Spleen (tissue), 11 donors: ENCODE measurements at regions not wholly inside any gene's neighbourhood (a gene's known extent, or its start where the extent isn't known, plus 50 kb on each side); places are given as distances from the start of the nearest gene placed in this dataset.
A peak's percentile ranks its signal among the peaks of the same experiment; 100 is the strongest.

Experiments
- DNase-seq: peaks from one replicate; pipeline ENCODE4 v3.0.0-alpha.2; 2020
- H3K27ac ChIP-seq, 8 donors: fragments of 200-600 bp; sonication (generic) in 7 of 8; 1 replicate in 4 of 8; 2 replicates in 4 of 8; pipeline versions ENCODE4 v1.5.0 to v1.8.0; 2016 to 2021; ENCODE audit warnings: inconsistent platforms in 4 of 8, mild to moderate bottlenecking in 4 of 8, moderate library complexity in 1 of 8
- H3K27me3 ChIP-seq, 7 donors: fragments of 200-600 bp; sonication (generic) in 6 of 7; replicated peaks in 1 of 7; 1 replicate in 4 of 7; 2 replicates in 3 of 7; pipeline versions ENCODE4 v1.5.0 to v1.8.0; 2016 to 2021; ENCODE audit warnings: inconsistent platforms in 3 of 7, mild to moderate bottlenecking in 1 of 7
- H3K36me3 ChIP-seq, 6 donors: fragments of 200-600 bp; sonication (generic) in 5 of 6; 1 replicate in 4 of 6; 2 replicates in 2 of 6; pipeline versions ENCODE4 v1.5.0 to v1.8.0; 2016 to 2021; ENCODE audit warnings: inconsistent platforms in 2 of 6
- H3K4me1 ChIP-seq, 6 donors: fragments of 200-600 bp; sonication (generic) in 5 of 6; 1 replicate in 3 of 6; 2 replicates in 3 of 6; pipeline versions ENCODE4 v1.5.0 to v1.8.0; 2016 to 2021; ENCODE audit warnings: inconsistent platforms in 3 of 6
- H3K4me3 ChIP-seq, 8 donors: fragments of 200-600 bp; sonication (generic) in 7 of 8; 1 replicate in 4 of 8; 2 replicates in 4 of 8; pipeline versions ENCODE4 v1.5.0 to v1.8.0; 2016 to 2021; ENCODE audit warnings: inconsistent platforms in 4 of 8, mild to moderate bottlenecking in 4 of 8, moderate library complexity in 2 of 8
- H3K9me3 ChIP-seq, 8 donors: fragments of 200-600 bp; sonication (generic) in 7 of 8; 1 replicate in 4 of 8; 2 replicates in 4 of 8; pipeline versions ENCODE4 v1.5.0 to v1.8.0; 2016 to 2021; ENCODE audit warnings: inconsistent platforms in 4 of 8
- POLR2A ChIP-seq, 3 donors: fragments of 450-650 bp; IDR thresholded peaks; one replicate each; pipeline ENCODE4 v1.5.1; 2017; ENCODE audit warnings: antibody characterized with exemption in 3 of 3, mild to moderate bottlenecking in 1 of 3
- POLR2AphosphoS5 ChIP-seq, 3 donors: sonication (generic); formaldehyde crosslinking; IDR thresholded peaks; one replicate each; pipeline ENCODE4 v1.5.1; 2017; ENCODE audit warnings: antibody characterized with exemption in 3 of 3
- WGBS, 5 donors: extraction: QIAGEN DNeasy Blood & Tissue Kit in 3 of 5; methylation state at CpG; one replicate each; pipeline versions ENCODE4 v1.1.5 to v1.1.7; 2013 to 2018; 5-methylcytosine and 5-hydroxymethylcytosine counted together
- intact Hi-C: fragments of 100-400 bp; cut with DNase I; formaldehyde crosslinking; loops from one replicate; pipeline ENCODE4 v1.15.0; 2023; ENCODE audit warnings: low total_unique reads
- TF ChIP-seq, protein P1 (sequence below), 11 experiments: fragments of 200-600 bp in 7 of 11; fragments of 450-650 bp in 4 of 11; sonication (generic) in 4 of 11; IDR thresholded peaks in 8 of 11; conservative IDR thresholded peaks in 3 of 11; 1 replicate in 7 of 11; 2 replicates in 4 of 11; pipeline versions ENCODE4 v1.4.0 to v1.8.0; 2016 to 2021; ENCODE audit warnings: antibody characterized with exemption in 11 of 11, inconsistent platforms in 4 of 11, mild to moderate bottlenecking in 1 of 11
- donor health status: healthy with polysubstance abuse.
- donor health status: DM: no; HTN: no; CAD: no; lungs with moderate emphysema.
- donor health status: DM: no; HTN: no; CAD: no.
- donor health status: Bipolar disorder and iron deficiency.
- donor health status: healthy.
- donor health status: DM: no; HTN: no; CAD: no.
- donor health status: DM: yes; HTN: yes; CAD: no.

DNA sequence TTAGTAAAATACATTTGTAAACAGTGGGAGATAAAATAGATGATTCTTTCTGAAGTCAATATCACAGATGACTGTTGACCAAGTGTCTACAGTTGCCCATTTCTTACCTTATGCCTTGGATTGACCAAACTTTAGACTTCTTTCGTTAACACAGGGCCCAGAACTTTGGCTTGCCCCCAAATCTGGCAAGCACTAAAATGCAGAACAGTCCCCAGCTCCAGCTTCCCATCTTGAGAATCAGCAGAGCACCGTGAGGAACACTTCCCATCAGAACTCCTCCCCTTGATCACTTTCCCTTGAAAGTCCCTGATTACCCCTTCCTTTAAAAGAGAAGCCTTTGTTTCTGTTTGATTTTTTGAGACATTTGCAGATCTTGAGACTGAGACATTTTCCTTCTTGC is 1039.9 kb downstream of the TLE1 start:
- H3K9me3 ChIP-seq = peaks cover 0 to 16% (median 0%) of the 10 kb centered on the region in 8 donors
- peak overlapping the region in 3 of 8 donors; percentile 0 to 41 (median 3) for H3K27ac ChIP-seq
- no peak overlapping the region for H3K4me3 ChIP-seq
- H3K27me3 ChIP-seq = no peaks in the 10 kb centered on the region
- intact Hi-C loops = no loop called here
- TF ChIP-seq, protein P1, sequence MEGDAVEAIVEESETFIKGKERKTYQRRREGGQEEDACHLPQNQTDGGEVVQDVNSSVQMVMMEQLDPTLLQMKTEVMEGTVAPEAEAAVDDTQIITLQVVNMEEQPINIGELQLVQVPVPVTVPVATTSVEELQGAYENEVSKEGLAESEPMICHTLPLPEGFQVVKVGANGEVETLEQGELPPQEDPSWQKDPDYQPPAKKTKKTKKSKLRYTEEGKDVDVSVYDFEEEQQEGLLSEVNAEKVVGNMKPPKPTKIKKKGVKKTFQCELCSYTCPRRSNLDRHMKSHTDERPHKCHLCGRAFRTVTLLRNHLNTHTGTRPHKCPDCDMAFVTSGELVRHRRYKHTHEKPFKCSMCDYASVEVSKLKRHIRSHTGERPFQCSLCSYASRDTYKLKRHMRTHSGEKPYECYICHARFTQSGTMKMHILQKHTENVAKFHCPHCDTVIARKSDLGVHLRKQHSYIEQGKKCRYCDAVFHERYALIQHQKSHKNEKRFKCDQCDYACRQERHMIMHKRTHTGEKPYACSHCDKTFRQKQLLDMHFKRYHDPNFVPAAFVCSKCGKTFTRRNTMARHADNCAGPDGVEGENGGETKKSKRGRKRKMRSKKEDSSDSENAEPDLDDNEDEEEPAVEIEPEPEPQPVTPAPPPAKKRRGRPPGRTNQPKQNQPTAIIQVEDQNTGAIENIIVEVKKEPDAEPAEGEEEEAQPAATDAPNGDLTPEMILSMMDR (IDR thresholded peaks at IDR 0.05 in 8 of 11, conservative IDR thresholded peaks at IDR 0.05 in 3 of 11) = no peak
- no peak for TF ChIP-seq POLR2A (IDR thresholded peaks at IDR 0.05)
- TF ChIP-seq POLR2AphosphoS5 (IDR thresholded peaks at IDR 0.05) = no peak
- H3K4me1 ChIP-seq = no peaks in the 10 kb centered on the region
- WGBS, 5 donors = 56 to 80% (median 64%) methylated on average over 2 of the region's 2 CpGs
- H3K36me3 ChIP-seq = no peaks in the 10 kb centered on the region
- DNase-seq = no peak

DNA sequence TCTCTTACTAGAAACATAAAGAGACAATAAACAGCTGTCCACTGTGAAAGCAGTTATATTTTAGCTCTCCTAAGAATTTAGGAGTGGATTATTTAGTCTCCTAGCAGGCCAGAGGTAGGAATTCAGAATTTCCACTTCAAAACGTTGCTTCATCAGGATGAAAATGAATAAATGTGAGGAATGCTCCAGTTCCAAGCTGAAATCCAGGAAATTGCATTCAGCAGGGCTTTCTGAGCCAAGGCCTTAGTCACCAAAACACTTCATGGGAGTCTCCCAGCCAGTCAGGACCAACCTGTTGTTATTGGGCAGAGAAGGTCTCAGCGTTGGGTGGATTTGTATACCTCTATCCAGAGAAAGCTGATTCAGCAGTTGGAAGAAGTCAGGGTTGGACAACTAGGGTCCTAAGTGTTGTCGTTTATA is 1040.3 kb downstream of the TLE1 start:
- no peak for TF ChIP-seq POLR2A (IDR thresholded peaks at IDR 0.05)
- TF ChIP-seq, protein P1 (IDR thresholded peaks at IDR 0.05 in 8 of 11, conservative IDR thresholded peaks at IDR 0.05 in 3 of 11) = no peak
- no peak for TF ChIP-seq POLR2AphosphoS5 (IDR thresholded peaks at IDR 0.05)

DNA sequence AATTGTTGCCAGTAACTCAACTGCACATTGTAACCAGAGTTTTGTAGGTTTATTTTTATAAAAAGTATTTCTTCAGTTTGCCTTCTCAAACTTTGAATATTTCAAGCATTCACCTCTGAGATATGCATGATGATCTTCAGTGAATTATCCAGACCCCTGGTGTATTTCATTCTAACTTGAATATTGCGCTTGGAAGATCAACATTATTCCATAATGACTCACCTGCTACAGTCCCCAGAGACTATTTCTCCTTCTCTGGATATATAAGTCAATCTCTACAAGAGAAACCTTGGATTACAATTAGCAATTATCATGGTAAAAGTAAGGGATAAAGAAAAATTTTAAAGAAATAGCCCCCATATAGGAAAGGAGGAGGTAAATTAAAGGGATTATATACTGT is 1041.0 kb downstream of the TLE1 start:
- peaks cover 0 to 10% (median 0%) of the 10 kb centered on the region in 8 donors for H3K9me3 ChIP-seq
- no peak for TF ChIP-seq POLR2AphosphoS5 (IDR thresholded peaks at IDR 0.05)
- TF ChIP-seq POLR2A (IDR thresholded peaks at IDR 0.05) = no peak
- TF ChIP-seq, protein P1 (IDR thresholded peaks at IDR 0.05 in 8 of 11, conservative IDR thresholded peaks at IDR 0.05 in 3 of 11) = no peak
- H3K27me3 ChIP-seq = no peaks in the 10 kb centered on the region
- H3K4me3 ChIP-seq = no peak overlapping the region
- no peaks in the 10 kb centered on the region for H3K36me3 ChIP-seq
- H3K4me1 ChIP-seq = no peaks in the 10 kb centered on the region
- H3K27ac ChIP-seq = peak overlapping the region in 1 of 8 donors; percentile 4
- intact Hi-C loops = no loop called here
- WGBS, 5 donors = 81 to 98% (median 89%) methylated on average over 1 of the region's 1 CpG
- no peak for DNase-seq

More for the DNA sequence above, 1040.3 kb downstream of the TLE1 start:
- Histone ChIP-seq H3K4me3 (no peak overlapping the region), H3K36me3 (no peaks in the 10 kb centered on the region), H3K27me3 (no peaks in the 10 kb centered on the region), H3K4me1 (no peaks in the 10 kb centered on the region), H3K9me3 (peaks cover 0 to 16% (median 0%) of the 10 kb centered on the region in 8 donors), H3K27ac (peak overlapping the region in 2 of 8 donors; percentile 0 to 4)
- 42 to 73% (median 67%) methylated on average over 3 of the region's 3 CpGs for WGBS, 5 donors
- intact Hi-C loops = no loop called here
- DNase-seq = no peak

DNA sequence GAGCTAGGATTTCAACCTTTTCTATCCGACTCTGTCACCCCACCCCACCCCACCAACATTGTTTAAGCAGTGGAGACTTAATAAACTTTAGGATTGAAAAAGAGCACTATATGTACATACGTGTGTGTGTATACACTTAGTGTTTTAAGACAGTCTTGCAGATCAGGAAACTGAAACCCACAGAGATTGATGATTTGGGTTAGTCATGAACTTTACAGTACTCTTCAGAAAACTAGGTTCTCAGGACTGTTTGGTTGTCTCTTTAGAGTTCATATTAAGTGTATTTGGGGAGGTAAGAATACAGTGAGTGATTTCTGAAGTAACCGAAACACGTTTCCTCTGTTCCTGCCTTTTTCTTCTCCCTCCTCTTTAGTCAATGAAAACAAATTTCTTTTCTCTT is 1043.1 kb downstream of the TLE1 start:
- no peaks in the 10 kb centered on the region for H3K27me3 ChIP-seq
- H3K36me3 ChIP-seq = no peaks in the 10 kb centered on the region
- WGBS, 5 donors = 81 to 92% (median 87%) methylated on average over 4 of the region's 4 CpGs
- intact Hi-C loops = no loop called here
- no peaks in the 10 kb centered on the region for H3K4me1 ChIP-seq
- no peak overlapping the region for H3K27ac ChIP-seq
- H3K4me3 ChIP-seq = no peak overlapping the region
- TF ChIP-seq POLR2A (IDR thresholded peaks at IDR 0.05) (no peak), POLR2AphosphoS5 (IDR thresholded peaks at IDR 0.05) (no peak)
- TF ChIP-seq, protein P1 (IDR thresholded peaks at IDR 0.05 in 8 of 11, conservative IDR thresholded peaks at IDR 0.05 in 3 of 11) = no peak
- DNase-seq = no peak
- H3K9me3 ChIP-seq = peaks cover 0 to 4% (median 0%) of the 10 kb centered on the region in 8 donors
